PFSK-1 (cell line): ENCODE measurements at regions not wholly inside any gene's neighbourhood (a gene's known extent, or its start where the extent isn't known, plus 50 kb on each side); places are given as distances from the start of the nearest gene placed in this dataset.

Source experiments
- FOXP2 ChIP-seq: optimal IDR thresholded peaks from 2 replicates; pipeline ENCODE3; 2011; ENCODE audit warnings: borderline replicate concordance, control low read depth, inconsistent platforms; ENCODE audit not compliant: insufficient read depth; ENCODE audit errors: extremely low read length, extremely low read depth
- POLR2AphosphoS5 ChIP-seq: IDR thresholded peaks from 2 replicates; pipeline ENCODE4 v1.6.1; 2012; ENCODE audit warnings: low read depth, mild to moderate bottlenecking, control low read depth, low read length, moderate library complexity
- SIN3A ChIP-seq: IDR thresholded peaks from 2 replicates; pipeline ENCODE4 v1.6.1; 2012; ENCODE audit warnings: mild to moderate bottlenecking, low read length, moderate library complexity, borderline replicate concordance; ENCODE audit not compliant: insufficient read depth
- TAF1 ChIP-seq: IDR thresholded peaks from 2 replicates; pipeline ENCODE4 v1.6.1; 2012; ENCODE audit warnings: low read length, control low read depth, borderline replicate concordance; ENCODE audit not compliant: insufficient read depth
- TF ChIP-seq, protein P1 (sequence below), 2 experiments: IDR thresholded peaks; 2 replicates each; pipeline versions ENCODE4 v1.6.1 to v1.8.0; 2011 to 2012; ENCODE audit warnings: low read depth in 2 of 2, low read length in 2 of 2, control low read depth in 1 of 2, inconsistent platforms in 1 of 2, mild to moderate bottlenecking in 1 of 2, moderate library complexity in 1 of 2; ENCODE audit not compliant: insufficient read depth in 1 of 2

DNA sequence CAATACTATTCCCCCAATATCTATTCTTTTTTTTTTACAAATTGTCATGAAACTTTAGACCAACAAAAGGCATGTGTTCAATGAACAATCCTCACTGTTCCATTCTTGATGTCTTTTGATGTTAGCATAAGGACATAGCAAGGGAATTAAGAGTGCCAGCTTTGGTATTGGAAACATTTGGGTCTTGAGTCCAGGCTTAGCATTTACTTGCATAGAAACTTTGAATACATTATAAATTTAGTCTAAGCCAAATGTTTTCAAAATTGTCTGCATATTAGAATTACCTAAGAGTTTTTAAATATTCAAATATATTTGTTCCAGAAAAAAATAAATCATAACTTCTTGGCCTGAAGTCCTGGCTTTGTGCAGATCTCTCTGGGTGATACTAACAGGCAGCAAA lies 406.5 kb downstream of the LRFN5 start:
- TF ChIP-seq SIN3A, result no peak
- TF ChIP-seq, protein P1, sequence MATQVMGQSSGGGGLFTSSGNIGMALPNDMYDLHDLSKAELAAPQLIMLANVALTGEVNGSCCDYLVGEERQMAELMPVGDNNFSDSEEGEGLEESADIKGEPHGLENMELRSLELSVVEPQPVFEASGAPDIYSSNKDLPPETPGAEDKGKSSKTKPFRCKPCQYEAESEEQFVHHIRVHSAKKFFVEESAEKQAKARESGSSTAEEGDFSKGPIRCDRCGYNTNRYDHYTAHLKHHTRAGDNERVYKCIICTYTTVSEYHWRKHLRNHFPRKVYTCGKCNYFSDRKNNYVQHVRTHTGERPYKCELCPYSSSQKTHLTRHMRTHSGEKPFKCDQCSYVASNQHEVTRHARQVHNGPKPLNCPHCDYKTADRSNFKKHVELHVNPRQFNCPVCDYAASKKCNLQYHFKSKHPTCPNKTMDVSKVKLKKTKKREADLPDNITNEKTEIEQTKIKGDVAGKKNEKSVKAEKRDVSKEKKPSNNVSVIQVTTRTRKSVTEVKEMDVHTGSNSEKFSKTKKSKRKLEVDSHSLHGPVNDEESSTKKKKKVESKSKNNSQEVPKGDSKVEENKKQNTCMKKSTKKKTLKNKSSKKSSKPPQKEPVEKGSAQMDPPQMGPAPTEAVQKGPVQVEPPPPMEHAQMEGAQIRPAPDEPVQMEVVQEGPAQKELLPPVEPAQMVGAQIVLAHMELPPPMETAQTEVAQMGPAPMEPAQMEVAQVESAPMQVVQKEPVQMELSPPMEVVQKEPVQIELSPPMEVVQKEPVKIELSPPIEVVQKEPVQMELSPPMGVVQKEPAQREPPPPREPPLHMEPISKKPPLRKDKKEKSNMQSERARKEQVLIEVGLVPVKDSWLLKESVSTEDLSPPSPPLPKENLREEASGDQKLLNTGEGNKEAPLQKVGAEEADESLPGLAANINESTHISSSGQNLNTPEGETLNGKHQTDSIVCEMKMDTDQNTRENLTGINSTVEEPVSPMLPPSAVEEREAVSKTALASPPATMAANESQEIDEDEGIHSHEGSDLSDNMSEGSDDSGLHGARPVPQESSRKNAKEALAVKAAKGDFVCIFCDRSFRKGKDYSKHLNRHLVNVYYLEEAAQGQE (IDR thresholded peaks at IDR 0.05; ENCODE audit: insufficient read depth in 1 of 2, low read depth in 2 of 2, low read length in 2 of 2), result no peak
- TF ChIP-seq FOXP2, result no peak
- TF ChIP-seq TAF1, result no peak
- no peak for TF ChIP-seq POLR2AphosphoS5

DNA sequence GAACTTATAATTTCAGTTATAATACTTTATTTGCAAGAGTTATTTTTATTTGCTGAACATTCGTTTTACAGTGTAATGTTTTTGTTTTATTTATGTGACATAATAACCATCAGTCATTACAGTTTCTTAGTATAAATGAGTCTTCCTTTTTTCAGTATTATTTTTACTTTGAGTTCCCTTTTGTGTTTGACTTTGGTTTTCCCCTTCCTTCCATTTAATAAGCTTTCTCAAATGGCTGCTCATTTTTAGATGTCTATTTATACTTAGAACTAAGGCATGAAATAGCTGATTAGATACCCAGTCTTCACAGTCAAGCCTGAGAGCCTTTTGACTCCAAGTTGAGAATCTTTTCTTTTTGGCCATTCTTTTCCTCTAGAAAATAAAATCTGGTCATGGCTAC lies 404.5 kb downstream of the LRFN5 start:
- no peak for TF ChIP-seq POLR2AphosphoS5
- no peak for TF ChIP-seq SIN3A
- no peak for TF ChIP-seq FOXP2

DNA sequence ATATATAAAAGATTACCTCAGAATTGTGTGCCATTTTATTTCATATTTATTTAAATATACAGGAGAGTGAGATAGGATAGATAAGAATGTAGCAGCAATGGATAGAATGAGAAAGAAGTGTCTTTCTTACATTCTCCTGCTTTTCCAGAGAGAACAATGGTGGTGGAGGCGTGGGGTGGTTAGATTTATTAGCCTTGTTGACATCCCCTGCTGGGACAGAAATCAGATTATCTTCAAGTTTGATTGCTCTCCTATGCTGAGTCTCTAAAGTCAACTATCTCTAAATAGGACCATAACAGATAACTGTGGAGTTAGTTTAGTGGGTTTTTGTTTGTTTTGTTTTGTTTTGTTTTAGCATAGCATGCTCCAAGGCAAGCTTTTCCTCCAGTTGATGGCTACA lies 397.6 kb downstream of the LRFN5 start:
- TF ChIP-seq, protein P1 (IDR thresholded peaks at IDR 0.05; ENCODE audit: insufficient read depth in 1 of 2, low read depth in 2 of 2, low read length in 2 of 2), result no peak
- TF ChIP-seq TAF1 (no peak), POLR2AphosphoS5 (no peak), FOXP2 (no peak), SIN3A (no peak)

DNA sequence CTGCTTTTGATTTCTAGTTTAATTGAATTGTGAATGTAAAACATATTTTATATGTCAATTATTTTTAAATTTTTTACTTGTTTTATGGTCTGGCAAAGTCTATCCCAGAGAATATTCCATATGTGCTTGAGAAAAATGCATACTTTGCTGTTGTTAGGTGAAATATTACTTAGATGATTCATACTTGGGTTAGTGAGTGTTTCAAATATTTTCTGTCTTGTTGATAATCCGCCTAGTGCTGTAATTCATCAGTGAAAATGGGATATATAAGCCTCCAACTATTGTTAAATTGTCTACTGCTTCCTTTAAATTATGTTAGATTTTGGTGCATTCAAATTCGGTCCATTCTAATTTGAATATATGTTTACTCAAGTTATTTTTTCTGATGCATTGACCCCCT lies 395.5 kb downstream of the LRFN5 start:
- TF ChIP-seq TAF1, result no peak
- no peak for TF ChIP-seq SIN3A
- TF ChIP-seq, protein P1 (IDR thresholded peaks at IDR 0.05; ENCODE audit: insufficient read depth in 1 of 2, low read depth in 2 of 2, low read length in 2 of 2), result no peak
- TF ChIP-seq POLR2AphosphoS5, result no peak
- TF ChIP-seq FOXP2, result no peak

DNA sequence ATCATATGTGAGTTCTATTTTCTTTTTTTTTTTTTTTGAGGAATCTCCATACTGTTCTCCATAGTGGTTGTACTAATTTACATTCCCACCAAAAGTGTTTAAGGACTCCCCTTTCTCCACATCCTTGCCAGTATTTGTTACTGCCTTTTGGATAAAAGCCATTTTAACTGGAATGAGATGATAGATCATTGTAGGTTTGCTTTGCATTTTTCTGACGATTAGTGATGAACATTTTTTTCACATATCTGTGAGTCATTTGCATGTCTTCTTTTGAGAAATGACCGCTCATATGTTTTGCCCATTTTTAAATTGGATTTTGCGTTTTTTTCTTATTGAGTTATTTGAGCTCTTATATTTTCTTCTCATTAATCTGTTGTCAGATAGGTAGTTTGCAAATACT lies 394.8 kb downstream of the LRFN5 start:
- TF ChIP-seq FOXP2 (no peak), POLR2AphosphoS5 (no peak), SIN3A (no peak), TAF1 (no peak)
- TF ChIP-seq, protein P1 (IDR thresholded peaks at IDR 0.05; ENCODE audit: insufficient read depth in 1 of 2, low read depth in 2 of 2, low read length in 2 of 2), result no peak

DNA sequence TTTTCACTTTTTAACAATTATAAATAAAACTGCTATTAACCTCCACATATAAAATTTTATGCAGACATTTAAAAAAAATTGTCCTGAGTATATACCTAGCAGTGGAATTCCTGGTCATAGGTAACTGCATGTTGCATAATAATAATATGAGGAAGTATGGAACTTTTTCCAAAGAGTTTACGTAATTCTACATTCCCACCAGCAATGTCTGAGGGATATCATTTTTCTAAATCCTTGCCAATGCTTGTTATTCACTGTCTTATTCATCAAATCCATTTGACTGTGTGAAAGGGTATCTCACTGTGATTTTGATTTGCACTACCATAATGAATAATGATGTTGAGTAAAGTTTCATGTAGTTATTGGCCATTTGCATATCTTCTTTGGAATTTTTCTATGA lies 393.8 kb downstream of the LRFN5 start:
- TF ChIP-seq FOXP2, result no peak
- TF ChIP-seq TAF1, result no peak
- no peak for TF ChIP-seq POLR2AphosphoS5
- TF ChIP-seq, protein P1 (IDR thresholded peaks at IDR 0.05; ENCODE audit: insufficient read depth in 1 of 2, low read depth in 2 of 2, low read length in 2 of 2), result no peak
- no peak for TF ChIP-seq SIN3A
